ENCODE measurements at regions not wholly inside any gene's neighbourhood (a gene's known extent, or its start where the extent isn't known, plus 50 kb on each side); places are given as distances from the start of the nearest gene placed in this dataset.

DNA sequence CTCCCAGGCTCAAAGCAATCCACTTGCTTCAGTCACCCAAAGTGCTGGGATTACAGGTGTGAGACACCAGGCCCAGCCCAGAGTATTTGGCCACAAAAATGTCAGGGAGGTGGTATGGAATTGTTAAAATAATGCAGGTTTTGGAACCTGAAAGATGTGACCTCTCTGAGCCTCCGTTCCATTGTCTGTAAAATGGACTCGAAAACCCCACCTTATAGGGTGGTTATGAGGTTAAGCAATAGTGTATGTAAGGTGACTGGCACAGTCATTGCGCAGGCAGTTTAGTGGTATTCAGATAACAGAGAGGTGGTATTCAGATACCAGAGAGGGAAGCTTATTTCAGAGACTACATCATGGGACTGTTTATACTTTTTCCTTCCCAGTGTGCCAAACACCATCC, 52.5 kb upstream of the PRSS23 start:
- Histone ChIP-seq H3K9me3 (ENCODE audit: low read depth, low read length, poor library complexity, severe bottlenecking) (no peaks in the 10 kb centered on the region), H3K27ac (ENCODE audit: low read depth, low read length, poor library complexity, severe bottlenecking) (no peak overlapping the region), H3K4me1 (ENCODE audit: insufficient read depth, low read length, poor library complexity, severe bottlenecking) (peaks cover 8% of the 10 kb centered on the region), H3K4me3 (ENCODE audit: low read depth, low read length, poor library complexity, severe bottlenecking) (no peak overlapping the region), H3K27me3 (replicated peaks; ENCODE audit: insufficient read depth, low read depth, low read length, poor library complexity) (no peaks in the 10 kb centered on the region), H3K36me3 (ENCODE audit: insufficient read depth, low read length, poor library complexity, severe bottlenecking) (no peaks in the 10 kb centered on the region)
- BruUV-seq (replicated peaks) = no TSS peak
- DNase-seq (ENCODE audit: low spot score) = no peak
- ChIA-PET CTCF (no interaction called here), POLR2A (ENCODE audit: low non-redundant PET) (interaction anchor here (0.5 to 1.0 kb wide), 3 partner anchors 184 to 1620 kb away, joined by 3 to 10 read pairs (median 6); no protein-coding TSS in a partner anchor)
- intact Hi-C loops (cut with micrococcal nuclease; ENCODE audit: unreplicated experiment) = no loop called here
- TF ChIP-seq, protein P1, sequence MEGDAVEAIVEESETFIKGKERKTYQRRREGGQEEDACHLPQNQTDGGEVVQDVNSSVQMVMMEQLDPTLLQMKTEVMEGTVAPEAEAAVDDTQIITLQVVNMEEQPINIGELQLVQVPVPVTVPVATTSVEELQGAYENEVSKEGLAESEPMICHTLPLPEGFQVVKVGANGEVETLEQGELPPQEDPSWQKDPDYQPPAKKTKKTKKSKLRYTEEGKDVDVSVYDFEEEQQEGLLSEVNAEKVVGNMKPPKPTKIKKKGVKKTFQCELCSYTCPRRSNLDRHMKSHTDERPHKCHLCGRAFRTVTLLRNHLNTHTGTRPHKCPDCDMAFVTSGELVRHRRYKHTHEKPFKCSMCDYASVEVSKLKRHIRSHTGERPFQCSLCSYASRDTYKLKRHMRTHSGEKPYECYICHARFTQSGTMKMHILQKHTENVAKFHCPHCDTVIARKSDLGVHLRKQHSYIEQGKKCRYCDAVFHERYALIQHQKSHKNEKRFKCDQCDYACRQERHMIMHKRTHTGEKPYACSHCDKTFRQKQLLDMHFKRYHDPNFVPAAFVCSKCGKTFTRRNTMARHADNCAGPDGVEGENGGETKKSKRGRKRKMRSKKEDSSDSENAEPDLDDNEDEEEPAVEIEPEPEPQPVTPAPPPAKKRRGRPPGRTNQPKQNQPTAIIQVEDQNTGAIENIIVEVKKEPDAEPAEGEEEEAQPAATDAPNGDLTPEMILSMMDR (conservative IDR thresholded peaks at IDR 0.05; ENCODE audit: low read depth, low read length) = no peak
- no peak for TF ChIP-seq EZH2 (IDR thresholded peaks at IDR 0.05; ENCODE audit: borderline replicate concordance, low read depth, low read length, poor library complexity, severe bottlenecking)

DNA sequence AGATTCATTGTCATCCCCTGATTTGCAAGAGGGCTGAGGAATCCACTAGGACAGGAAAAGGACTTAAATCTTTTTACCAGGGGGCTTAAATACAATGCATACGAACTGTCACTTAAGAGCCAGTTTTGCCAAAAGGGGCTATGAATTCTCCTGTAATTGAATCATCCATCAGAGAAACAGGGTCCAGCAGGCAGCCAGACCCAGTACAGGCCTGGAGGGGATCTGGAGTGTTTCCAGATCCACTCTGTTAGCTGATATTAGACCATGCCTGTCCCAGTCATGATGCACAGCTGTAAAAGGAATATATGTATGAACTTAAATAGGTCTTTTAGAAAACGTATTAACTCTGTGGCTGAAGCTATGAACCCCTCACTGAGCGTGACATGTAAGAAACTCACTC, 53.8 kb upstream of the PRSS23 start:
- intact Hi-C loops (cut with micrococcal nuclease; ENCODE audit: unreplicated experiment) = no loop called here
- Histone ChIP-seq H3K27ac (ENCODE audit: low read depth, low read length, poor library complexity, severe bottlenecking) (no peak overlapping the region), H3K4me3 (ENCODE audit: low read depth, low read length, poor library complexity, severe bottlenecking) (no peak overlapping the region), H3K9me3 (ENCODE audit: low read depth, low read length, poor library complexity, severe bottlenecking) (no peaks in the 10 kb centered on the region), H3K36me3 (ENCODE audit: insufficient read depth, low read length, poor library complexity, severe bottlenecking) (no peaks in the 10 kb centered on the region), H3K4me1 (ENCODE audit: insufficient read depth, low read length, poor library complexity, severe bottlenecking) (peaks cover 15% of the 10 kb centered on the region), H3K27me3 (replicated peaks; ENCODE audit: insufficient read depth, low read depth, low read length, poor library complexity) (no peaks in the 10 kb centered on the region)
- ChIA-PET POLR2A (ENCODE audit: low non-redundant PET) (no interaction called here), CTCF (no interaction called here)
- TF ChIP-seq, protein P1 (conservative IDR thresholded peaks at IDR 0.05; ENCODE audit: low read depth, low read length) = no peak
- no peak for TF ChIP-seq EZH2 (IDR thresholded peaks at IDR 0.05; ENCODE audit: borderline replicate concordance, low read depth, low read length, poor library complexity, severe bottlenecking)
- DNase-seq (ENCODE audit: low spot score) = peak; percentile 33
- no TSS peak for BruUV-seq (replicated peaks)

DNA sequence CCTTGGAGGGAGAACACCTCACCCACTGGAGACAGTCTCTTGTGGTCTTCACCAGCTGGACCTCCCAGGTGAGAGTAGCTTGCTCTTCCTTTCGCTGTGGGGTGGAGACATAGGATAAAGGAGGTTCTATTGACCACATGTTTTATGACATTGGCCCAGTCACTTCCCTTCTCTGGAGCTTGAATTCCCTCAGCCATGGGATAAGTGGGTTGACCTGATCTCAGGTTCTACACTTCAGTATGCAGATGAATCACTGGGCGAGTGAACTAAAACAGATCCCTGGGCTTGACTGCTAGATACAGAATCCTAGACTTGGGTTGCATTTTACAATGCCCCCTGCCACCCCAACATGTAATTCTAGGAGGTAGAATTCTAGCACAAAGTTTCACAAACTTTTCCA, 54.8 kb upstream of the PRSS23 start:
- intact Hi-C loops (cut with micrococcal nuclease; ENCODE audit: unreplicated experiment) = no loop called here

More for the DNA sequence above, 54.8 kb upstream of the PRSS23 start:
- ChIA-PET CTCF (no interaction called here), POLR2A (ENCODE audit: low non-redundant PET) (no interaction called here)
- no peak overlapping the region for H3K27ac ChIP-seq (ENCODE audit: low read depth, low read length, poor library complexity, severe bottlenecking)
- no peak overlapping the region for H3K4me3 ChIP-seq (ENCODE audit: low read depth, low read length, poor library complexity, severe bottlenecking)
- no TSS peak for BruUV-seq (replicated peaks)
- no peaks in the 10 kb centered on the region for H3K9me3 ChIP-seq (ENCODE audit: low read depth, low read length, poor library complexity, severe bottlenecking)
- DNase-seq (ENCODE audit: low spot score) = no peak
- no peaks in the 10 kb centered on the region for H3K36me3 ChIP-seq (ENCODE audit: insufficient read depth, low read length, poor library complexity, severe bottlenecking)
- peaks cover 24% of the 10 kb centered on the region for H3K4me1 ChIP-seq (ENCODE audit: insufficient read depth, low read length, poor library complexity, severe bottlenecking)
- no peaks in the 10 kb centered on the region for H3K27me3 ChIP-seq (replicated peaks; ENCODE audit: insufficient read depth, low read depth, low read length, poor library complexity)
- TF ChIP-seq EZH2 (IDR thresholded peaks at IDR 0.05; ENCODE audit: borderline replicate concordance, low read depth, low read length, poor library complexity, severe bottlenecking) = no peak

All from A673 (cell line).